WERI-Rb-1 (cell line): ENCODE measurements at regions not wholly inside any gene's neighbourhood (a gene's known extent, or its start where the extent isn't known, plus 50 kb on each side); places are given as distances from the start of the nearest gene placed in this dataset.
A peak's percentile ranks its signal among the peaks of the same experiment; 100 is the strongest.

Experiments
- DNase-seq: peaks from one replicate; pipeline ENCODE4 v3.0.0-alpha.2; 2020
- H3K27ac ChIP-seq: fragments of 250-450 bp; sonication (Bioruptor Pico); 2 replicates; pipeline ENCODE4 v1.5.1; 2020; ENCODE audit warnings: mild to moderate bottlenecking, moderate library complexity
- H3K27me3 ChIP-seq: fragments of 250-450 bp; sonication (Bioruptor Pico); 2 replicates; pipeline ENCODE4 v1.5.1; 2021; ENCODE audit warnings: mild to moderate bottlenecking, low read depth, moderate library complexity; ENCODE audit not compliant: insufficient read depth, severe bottlenecking
- H3K36me3 ChIP-seq: fragments of 250-450 bp; sonication (Bioruptor Pico); 2 replicates; pipeline ENCODE4 v1.5.1; 2020; ENCODE audit warnings: mild to moderate bottlenecking, moderate library complexity
- H3K4me3 ChIP-seq: 2 replicates; pipeline ENCODE4 v1.5.1; 2011; ENCODE audit warnings: low read depth, mild to moderate bottlenecking, control low read depth, low read length
- H3K9me3 ChIP-seq: fragments of 250-450 bp; sonication (Bioruptor Pico); 2 replicates; pipeline ENCODE4 v1.5.1; 2021; ENCODE audit warnings: mild to moderate bottlenecking, moderate library complexity; ENCODE audit not compliant: severe bottlenecking
- TF ChIP-seq, protein P1 (sequence below): IDR thresholded peaks from 2 replicates; pipeline ENCODE4 v1.5.1; 2011; ENCODE audit warnings: low read depth, mild to moderate bottlenecking, control low read depth, inconsistent platforms, low read length

DNA sequence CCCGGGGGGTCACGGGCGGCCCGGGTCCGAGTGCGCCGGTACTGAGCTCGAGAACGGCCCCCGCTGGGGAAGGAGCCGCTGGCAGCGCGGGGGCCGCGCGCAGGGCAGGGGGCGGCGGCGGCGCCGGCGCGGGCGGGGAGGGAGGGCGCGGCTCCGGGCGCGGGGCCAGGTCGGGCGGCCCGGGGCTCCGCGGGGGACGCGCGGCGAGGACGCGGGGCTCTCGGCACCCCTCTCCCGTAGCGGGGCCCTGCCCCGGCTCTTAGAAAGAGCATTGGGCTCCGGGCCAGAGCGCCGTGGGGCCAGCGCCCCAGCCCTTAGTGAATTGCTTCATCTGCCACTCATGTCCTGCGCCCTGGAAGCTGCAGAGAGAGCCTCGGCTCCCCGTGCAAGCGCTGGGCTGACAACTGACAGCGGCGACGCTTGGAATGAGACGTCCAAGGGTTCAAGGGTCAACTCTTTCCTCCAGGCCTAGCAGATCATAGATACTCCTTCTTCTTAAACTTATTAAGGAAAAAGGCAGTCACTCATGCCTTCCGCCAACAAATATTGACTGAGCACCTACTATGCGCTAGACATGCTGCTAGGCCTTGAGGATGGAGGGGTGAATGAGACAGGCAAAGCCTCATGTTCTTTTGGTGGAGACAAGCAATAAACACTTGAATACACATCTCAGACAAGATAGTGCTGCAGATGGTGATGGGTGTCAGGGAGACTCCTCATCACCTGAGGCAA lies 140.8 kb downstream of the SMAD6 start:
- Histone ChIP-seq H3K4me3 (peak overlapping the region; percentile 24), H3K27ac (no peak overlapping the region), H3K36me3 (no peaks in the 10 kb centered on the region), H3K27me3 (peaks cover 7% of the 10 kb centered on the region), H3K9me3 (no peaks in the 10 kb centered on the region)
- TF ChIP-seq, protein P1, sequence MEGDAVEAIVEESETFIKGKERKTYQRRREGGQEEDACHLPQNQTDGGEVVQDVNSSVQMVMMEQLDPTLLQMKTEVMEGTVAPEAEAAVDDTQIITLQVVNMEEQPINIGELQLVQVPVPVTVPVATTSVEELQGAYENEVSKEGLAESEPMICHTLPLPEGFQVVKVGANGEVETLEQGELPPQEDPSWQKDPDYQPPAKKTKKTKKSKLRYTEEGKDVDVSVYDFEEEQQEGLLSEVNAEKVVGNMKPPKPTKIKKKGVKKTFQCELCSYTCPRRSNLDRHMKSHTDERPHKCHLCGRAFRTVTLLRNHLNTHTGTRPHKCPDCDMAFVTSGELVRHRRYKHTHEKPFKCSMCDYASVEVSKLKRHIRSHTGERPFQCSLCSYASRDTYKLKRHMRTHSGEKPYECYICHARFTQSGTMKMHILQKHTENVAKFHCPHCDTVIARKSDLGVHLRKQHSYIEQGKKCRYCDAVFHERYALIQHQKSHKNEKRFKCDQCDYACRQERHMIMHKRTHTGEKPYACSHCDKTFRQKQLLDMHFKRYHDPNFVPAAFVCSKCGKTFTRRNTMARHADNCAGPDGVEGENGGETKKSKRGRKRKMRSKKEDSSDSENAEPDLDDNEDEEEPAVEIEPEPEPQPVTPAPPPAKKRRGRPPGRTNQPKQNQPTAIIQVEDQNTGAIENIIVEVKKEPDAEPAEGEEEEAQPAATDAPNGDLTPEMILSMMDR: no peak
- peak; percentile 45 for DNase-seq

DNA sequence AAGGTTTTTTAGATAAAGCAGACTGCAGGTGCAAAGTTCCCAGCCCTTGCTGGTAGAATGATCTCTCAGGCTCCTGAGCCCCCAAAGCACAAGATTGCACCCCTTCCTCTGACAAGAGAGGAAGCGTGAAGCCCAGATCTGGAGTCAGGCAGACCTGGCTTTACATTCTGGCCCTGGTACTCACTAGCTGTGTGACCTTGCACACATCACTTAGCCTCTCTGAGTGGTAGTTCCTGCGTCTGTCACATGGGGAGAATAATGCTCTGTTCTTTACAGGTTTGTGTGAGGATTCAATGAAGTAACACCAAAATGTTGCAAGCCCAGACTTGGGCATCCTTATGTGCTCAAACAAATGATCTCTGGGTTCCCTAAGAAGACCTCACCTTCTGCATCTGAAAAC lies 141.5 kb downstream of the SMAD6 start:
- no peak overlapping the region for H3K4me3 ChIP-seq
- TF ChIP-seq, protein P1: no peak
- no peak overlapping the region for H3K27ac ChIP-seq
- H3K9me3 ChIP-seq: no peaks in the 10 kb centered on the region
- no peak for DNase-seq
- H3K36me3 ChIP-seq: no peaks in the 10 kb centered on the region
- H3K27me3 ChIP-seq: peaks cover 7% of the 10 kb centered on the region

GRCh38 chr15:66844041-66844746 lies 142.2 kb downstream of the SMAD6 start:
- H3K27ac ChIP-seq: no peak overlapping the region
- TF ChIP-seq, protein P1: no peak
- peaks cover 7% of the 10 kb centered on the region for H3K27me3 ChIP-seq
- DNase-seq: no peak
- no peaks in the 10 kb centered on the region for H3K9me3 ChIP-seq
- no peaks in the 10 kb centered on the region for H3K36me3 ChIP-seq
- no peak overlapping the region for H3K4me3 ChIP-seq

GRCh38 chr15:66844747-66845145 lies 142.7 kb downstream of the SMAD6 start:
- H3K27ac ChIP-seq: no peak overlapping the region
- no peaks in the 10 kb centered on the region for H3K36me3 ChIP-seq
- H3K4me3 ChIP-seq: no peak overlapping the region

DNA sequence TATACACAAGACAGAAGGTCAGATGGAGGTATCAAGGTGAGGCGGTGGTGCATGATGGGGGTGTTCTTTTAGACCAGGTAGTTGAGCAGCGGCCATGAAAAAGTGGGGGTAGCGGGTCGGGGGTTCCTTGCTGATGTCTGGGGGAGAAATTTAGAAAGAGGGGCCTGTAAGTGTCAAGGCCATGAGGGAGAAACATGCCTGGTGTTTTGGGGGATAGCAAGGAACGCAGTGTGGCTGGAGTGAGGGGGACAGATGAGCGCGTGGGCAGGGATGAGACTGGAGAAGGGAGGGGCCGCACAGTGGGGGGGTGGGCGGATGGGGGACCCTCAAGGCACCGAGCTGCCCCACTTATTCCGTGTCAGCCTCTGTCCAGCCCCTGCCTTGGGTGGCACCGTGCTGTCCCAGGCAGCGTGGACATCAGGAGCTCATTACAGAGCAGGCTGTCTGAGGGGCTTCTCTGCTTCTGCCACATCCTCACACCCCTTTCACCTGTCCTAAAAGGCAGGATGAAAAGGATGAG lies 143.3 kb downstream of the SMAD6 start:
- Histone ChIP-seq H3K36me3 (no peaks in the 10 kb centered on the region), H3K27ac (no peak overlapping the region), H3K4me3 (no peak overlapping the region), H3K9me3 (no peaks in the 10 kb centered on the region), H3K27me3 (peaks cover 7% of the 10 kb centered on the region)
- DNase-seq: no peak
- TF ChIP-seq, protein P1: no peak

More at GRCh38 chr15:66844747-66845145, 142.7 kb downstream of the SMAD6 start:
- TF ChIP-seq, protein P1: no peak
- Histone ChIP-seq H3K27me3 (peaks cover 7% of the 10 kb centered on the region), H3K9me3 (no peaks in the 10 kb centered on the region)
- DNase-seq: no peak
